ENCODE measurements at regions not wholly inside any gene's neighbourhood (a gene's known extent, or its start where the extent isn't known, plus 50 kb on each side); places are given as distances from the start of the nearest gene placed in this dataset.

DNA sequence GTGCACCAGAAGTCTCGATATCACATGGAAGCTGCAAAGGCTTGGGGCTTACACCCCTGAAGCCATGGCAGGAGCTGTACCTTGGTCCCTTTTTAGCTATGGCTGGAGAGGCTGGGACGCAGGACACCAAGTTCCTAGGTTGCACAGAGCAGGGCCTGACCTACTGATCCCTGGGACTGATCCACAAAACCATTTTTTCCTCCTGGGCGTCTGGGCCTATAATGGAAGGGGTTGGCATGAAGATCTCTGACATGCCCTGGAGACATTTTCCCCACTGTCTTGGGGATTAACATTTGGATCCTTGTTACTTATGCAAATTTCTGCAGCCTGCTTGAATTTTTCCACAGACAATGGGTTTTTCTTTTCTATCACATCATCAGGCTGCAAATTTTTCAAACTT lies 286.7 kb upstream of the PTPRD start:
- TF ChIP-seq, protein P1, sequence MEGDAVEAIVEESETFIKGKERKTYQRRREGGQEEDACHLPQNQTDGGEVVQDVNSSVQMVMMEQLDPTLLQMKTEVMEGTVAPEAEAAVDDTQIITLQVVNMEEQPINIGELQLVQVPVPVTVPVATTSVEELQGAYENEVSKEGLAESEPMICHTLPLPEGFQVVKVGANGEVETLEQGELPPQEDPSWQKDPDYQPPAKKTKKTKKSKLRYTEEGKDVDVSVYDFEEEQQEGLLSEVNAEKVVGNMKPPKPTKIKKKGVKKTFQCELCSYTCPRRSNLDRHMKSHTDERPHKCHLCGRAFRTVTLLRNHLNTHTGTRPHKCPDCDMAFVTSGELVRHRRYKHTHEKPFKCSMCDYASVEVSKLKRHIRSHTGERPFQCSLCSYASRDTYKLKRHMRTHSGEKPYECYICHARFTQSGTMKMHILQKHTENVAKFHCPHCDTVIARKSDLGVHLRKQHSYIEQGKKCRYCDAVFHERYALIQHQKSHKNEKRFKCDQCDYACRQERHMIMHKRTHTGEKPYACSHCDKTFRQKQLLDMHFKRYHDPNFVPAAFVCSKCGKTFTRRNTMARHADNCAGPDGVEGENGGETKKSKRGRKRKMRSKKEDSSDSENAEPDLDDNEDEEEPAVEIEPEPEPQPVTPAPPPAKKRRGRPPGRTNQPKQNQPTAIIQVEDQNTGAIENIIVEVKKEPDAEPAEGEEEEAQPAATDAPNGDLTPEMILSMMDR (IDR thresholded peaks at IDR 0.05; ENCODE audit: low read depth, low read length, missing control alignments): no peak
- Histone ChIP-seq H3K4me3 (ENCODE audit: low read depth, low read length) (no peak overlapping the region), H3K27me3 (replicated peaks) (no peaks in the 10 kb centered on the region), H3K27ac (no peak overlapping the region), H3K36me3 (replicated peaks) (no peaks in the 10 kb centered on the region)
- in situ Hi-C loops (cut with HindIII; ENCODE audit: low pct_ligation_motif_present, low sequenced_read_pairs): no loop called here
- DNase-seq: no peak

DNA sequence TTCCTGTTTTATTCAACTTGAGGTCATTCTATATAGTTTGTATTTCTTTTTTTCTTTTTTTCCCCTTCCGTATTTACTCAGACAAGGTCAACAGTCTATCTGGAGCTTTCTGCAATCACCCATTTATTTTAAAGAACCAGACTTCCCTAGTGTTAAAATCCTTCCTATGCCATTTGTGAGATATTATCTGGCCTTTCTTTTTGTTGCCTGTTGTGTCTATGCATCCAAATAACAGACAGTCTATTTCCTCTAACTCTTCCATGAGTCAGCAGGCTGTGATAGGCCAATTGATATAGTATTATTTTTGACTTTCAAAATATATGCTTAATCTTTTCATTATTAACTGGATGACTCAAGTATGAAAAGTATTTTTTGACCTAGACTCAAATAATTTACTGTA lies 291.2 kb upstream of the PTPRD start:
- TF ChIP-seq, protein P1 (IDR thresholded peaks at IDR 0.05; ENCODE audit: low read depth, low read length, missing control alignments): no peak
- H3K4me3 ChIP-seq (ENCODE audit: low read depth, low read length): no peak overlapping the region
- no peaks in the 10 kb centered on the region for H3K27me3 ChIP-seq (replicated peaks)
- in situ Hi-C loops (cut with HindIII; ENCODE audit: low pct_ligation_motif_present, low sequenced_read_pairs): no loop called here
- peak; percentile 6 for DNase-seq
- H3K36me3 ChIP-seq (replicated peaks): no peaks in the 10 kb centered on the region
- no peak overlapping the region for H3K27ac ChIP-seq

DNA sequence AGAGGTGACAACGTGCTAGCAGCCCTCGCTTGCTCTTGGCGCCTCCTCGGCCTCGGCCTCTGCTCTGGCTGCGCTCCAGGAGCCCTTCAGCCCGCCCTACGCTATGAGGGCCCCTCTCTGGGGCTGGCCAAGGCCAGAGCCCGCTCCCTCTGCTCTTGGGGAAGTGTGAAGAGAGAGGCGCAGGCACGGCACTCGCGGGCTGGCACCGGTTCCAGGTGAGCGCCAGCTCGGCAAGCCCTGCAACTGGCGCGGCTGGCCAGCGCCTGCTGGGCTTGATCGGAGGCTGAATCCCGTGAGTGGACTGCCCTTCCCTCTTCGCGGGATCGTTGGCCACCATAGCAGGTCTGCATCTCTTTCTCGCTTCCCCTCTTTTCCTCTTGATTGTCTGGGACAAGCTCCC lies 298.0 kb upstream of the PTPRD start:
- no peak for DNase-seq
- in situ Hi-C loops (cut with HindIII; ENCODE audit: low pct_ligation_motif_present, low sequenced_read_pairs): no loop called here
- no peaks in the 10 kb centered on the region for H3K36me3 ChIP-seq (replicated peaks)
- no peak overlapping the region for H3K27ac ChIP-seq
- TF ChIP-seq, protein P1 (IDR thresholded peaks at IDR 0.05; ENCODE audit: low read depth, low read length, missing control alignments): no peak
- no peaks in the 10 kb centered on the region for H3K27me3 ChIP-seq (replicated peaks)
- no peak overlapping the region for H3K4me3 ChIP-seq (ENCODE audit: low read depth, low read length)

DNA sequence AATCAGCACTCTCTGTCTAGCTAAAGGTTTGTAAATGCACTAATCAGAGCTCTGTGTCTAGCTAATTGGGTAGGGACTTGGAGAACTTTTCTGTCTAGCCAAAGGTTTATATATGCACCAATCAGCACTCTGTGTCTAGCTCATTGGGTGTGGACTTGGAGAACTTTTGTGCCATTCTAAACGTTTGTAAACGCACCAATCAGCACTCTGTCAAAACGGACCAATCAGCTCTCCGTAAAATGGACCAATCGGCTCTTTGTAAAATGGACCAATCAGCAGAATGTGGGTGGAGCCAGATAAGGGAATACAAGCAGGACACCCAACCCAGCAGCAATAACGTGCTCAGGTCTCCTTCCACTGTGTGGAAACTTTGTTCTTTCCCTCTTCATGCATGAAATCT lies 298.6 kb upstream of the PTPRD start:
- in situ Hi-C loops (cut with HindIII; ENCODE audit: low pct_ligation_motif_present, low sequenced_read_pairs): no loop called here
- TF ChIP-seq, protein P1 (IDR thresholded peaks at IDR 0.05; ENCODE audit: low read depth, low read length, missing control alignments): no peak
- Histone ChIP-seq H3K36me3 (replicated peaks) (no peaks in the 10 kb centered on the region), H3K4me3 (ENCODE audit: low read depth, low read length) (no peak overlapping the region), H3K27ac (no peak overlapping the region), H3K27me3 (replicated peaks) (no peaks in the 10 kb centered on the region)
- no peak for DNase-seq

DNA sequence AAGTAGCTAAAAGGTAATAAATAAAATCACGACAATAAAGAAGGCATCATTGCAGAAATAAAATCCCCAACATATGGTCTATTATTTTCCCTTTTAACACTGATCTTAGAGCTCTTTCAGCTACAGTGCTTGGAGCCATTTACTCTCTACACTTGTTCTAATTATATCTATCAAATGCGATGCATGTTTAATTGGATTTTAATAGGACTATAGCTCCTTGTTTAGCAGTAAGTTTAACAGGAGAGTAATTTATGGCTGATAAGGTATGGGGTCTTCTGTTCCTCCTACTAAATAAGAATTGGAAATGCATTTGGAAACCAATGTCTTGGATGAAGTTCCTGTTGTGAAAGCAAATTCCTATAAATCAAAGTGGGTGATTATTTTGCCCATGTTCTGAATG lies 304.2 kb upstream of the PTPRD start:
- TF ChIP-seq, protein P1 (IDR thresholded peaks at IDR 0.05; ENCODE audit: low read depth, low read length, missing control alignments): no peak
- in situ Hi-C loops (cut with HindIII; ENCODE audit: low pct_ligation_motif_present, low sequenced_read_pairs): no loop called here
- no peak for DNase-seq

DNA sequence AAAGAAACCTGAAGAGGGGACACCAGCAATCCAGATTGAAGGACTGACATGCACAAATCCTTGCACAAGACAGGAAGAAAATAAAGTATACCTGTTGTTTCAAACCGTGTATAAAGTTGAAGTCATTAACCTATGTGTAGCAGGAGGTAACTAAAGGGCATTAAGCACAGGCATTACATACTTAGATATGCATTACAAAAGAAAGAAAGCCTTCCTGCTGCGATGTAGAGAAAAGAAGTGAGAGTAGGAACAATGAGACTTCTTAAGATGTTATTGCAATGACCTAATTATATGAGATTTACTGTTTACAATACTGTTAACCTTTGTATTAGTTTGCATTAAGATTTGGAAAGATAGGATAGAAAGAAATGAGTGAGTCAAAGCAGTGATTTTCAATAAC lies 308.9 kb upstream of the PTPRD start:
- Histone ChIP-seq H3K4me3 (ENCODE audit: low read depth, low read length) (no peak overlapping the region), H3K27me3 (replicated peaks) (no peaks in the 10 kb centered on the region), H3K36me3 (replicated peaks) (no peaks in the 10 kb centered on the region), H3K27ac (no peak overlapping the region)
- TF ChIP-seq, protein P1 (IDR thresholded peaks at IDR 0.05; ENCODE audit: low read depth, low read length, missing control alignments): no peak
- in situ Hi-C loops (cut with HindIII; ENCODE audit: low pct_ligation_motif_present, low sequenced_read_pairs): no loop called here
- no peak for DNase-seq

More for the DNA sequence above, 304.2 kb upstream of the PTPRD start:
- Histone ChIP-seq H3K27me3 (replicated peaks) (no peaks in the 10 kb centered on the region), H3K36me3 (replicated peaks) (no peaks in the 10 kb centered on the region), H3K4me3 (ENCODE audit: low read depth, low read length) (no peak overlapping the region), H3K27ac (no peak overlapping the region)
